ENCODE measurements at regions not wholly inside any gene's neighbourhood (a gene's known extent, or its start where the extent isn't known, plus 50 kb on each side); places are given as distances from the start of the nearest gene placed in this dataset.

DNA sequence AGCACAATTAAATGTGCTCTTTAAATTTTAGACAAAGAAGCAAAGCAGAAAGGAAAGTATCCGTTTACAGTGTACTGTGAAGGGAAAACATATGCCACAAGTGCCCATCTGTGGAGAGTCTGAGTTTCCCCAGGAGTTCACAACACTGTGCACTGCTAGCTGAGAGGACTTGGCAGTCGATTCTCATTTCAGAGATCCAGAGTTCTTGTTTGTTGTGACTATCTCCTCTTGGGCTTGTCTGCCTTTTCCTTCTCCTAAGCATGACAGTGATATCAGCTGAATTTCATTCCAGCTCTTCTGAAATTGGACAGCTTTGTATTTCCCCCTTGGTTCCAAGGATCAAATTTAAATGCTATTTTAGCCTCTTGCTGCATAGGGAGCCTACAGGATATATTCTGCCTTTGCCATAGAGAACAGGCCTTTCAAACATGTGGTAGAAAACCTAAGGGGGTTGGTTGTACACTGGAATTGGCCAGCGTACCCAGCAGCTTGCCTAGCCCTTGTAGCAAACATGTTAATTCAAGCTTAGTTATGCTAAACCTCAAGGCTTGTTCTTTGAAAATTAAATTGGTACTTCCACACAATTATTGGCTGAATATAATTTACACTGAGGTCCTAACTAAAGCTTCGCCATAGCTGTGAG is 259.2 kb upstream of the NOVA1 start:
- DNase-seq = no peak
- Mint-ChIP-seq H3K4me1 (no peaks in the 10 kb centered on the region), H3K4me3 (no peak overlapping the region), H3K36me3 (no peaks in the 10 kb centered on the region), H3K27ac (no peak overlapping the region), H3K27me3 (no peaks in the 10 kb centered on the region), H3K9me3 (peaks cover 4% of the 10 kb centered on the region)

DNA sequence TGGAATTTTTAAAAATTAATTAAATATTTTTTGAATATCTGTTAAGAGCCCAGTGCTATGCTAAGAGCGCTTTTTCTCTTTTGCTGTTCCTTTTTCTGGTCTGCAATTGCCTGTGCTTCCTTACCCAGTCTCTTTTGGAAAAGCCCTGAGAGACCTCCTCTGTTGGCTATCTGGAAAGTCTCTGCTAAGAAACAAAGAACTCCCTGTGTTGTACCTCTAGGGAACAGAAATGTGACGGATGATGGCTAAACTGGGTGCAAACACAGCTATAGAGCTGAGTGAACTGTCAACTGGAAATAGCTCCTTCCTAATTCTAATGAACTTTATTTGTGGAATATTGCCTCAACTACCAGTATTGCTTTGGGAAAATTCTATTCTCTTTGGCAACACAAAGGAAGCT is 261.6 kb upstream of the NOVA1 start:
- no peak for DNase-seq
- H3K4me3 Mint-ChIP-seq = no peak overlapping the region
- peaks cover 1% of the 10 kb centered on the region for H3K9me3 Mint-ChIP-seq
- H3K27me3 Mint-ChIP-seq = no peaks in the 10 kb centered on the region
- H3K36me3 Mint-ChIP-seq = no peaks in the 10 kb centered on the region
- H3K27ac Mint-ChIP-seq = no peak overlapping the region
- H3K4me1 Mint-ChIP-seq = no peaks in the 10 kb centered on the region

DNA sequence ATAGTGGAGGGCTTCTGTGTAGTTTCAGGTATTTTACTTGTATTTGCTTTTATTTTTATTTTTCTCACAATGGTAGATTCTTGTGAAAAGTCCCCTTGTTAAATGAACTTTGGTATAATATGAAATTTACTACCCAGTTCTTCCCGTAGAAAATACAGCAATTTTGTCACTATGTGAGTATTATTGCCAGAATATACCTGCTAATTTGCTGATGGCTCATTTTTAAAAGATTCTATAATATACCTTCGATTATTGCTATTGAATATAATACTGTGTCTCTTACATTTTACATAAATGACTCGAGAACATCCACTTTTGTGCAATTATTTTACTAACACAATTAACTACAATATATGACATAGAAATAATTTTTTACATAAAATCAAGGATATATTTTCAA is 262.3 kb upstream of the NOVA1 start:
- peaks cover 1% of the 10 kb centered on the region for H3K9me3 Mint-ChIP-seq
- H3K36me3 Mint-ChIP-seq = no peaks in the 10 kb centered on the region
- no peaks in the 10 kb centered on the region for H3K4me1 Mint-ChIP-seq
- no peak overlapping the region for H3K4me3 Mint-ChIP-seq
- DNase-seq = no peak
- no peaks in the 10 kb centered on the region for H3K27me3 Mint-ChIP-seq
- H3K27ac Mint-ChIP-seq = no peak overlapping the region

DNA sequence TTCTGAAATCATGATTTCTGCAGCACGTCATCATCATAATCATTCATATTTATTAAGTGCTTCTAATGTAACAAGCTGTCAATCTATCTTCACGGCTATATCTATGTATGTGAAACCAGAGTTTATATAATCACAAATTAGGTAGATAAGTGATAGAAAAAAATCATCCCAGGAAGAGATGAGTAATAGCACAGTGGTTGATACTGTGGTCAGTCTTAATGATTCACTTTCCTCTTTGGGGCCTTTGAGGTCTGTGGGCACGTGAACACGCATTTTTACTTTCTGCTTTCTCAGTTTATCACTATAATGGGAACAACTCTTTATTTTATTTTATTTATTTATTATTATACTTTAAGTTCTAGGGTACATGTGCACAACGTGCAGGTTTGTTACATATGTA is 265.9 kb upstream of the NOVA1 start:
- H3K4me1 Mint-ChIP-seq = no peaks in the 10 kb centered on the region
- no peaks in the 10 kb centered on the region for H3K36me3 Mint-ChIP-seq
- H3K27ac Mint-ChIP-seq = no peak overlapping the region
- H3K27me3 Mint-ChIP-seq = no peaks in the 10 kb centered on the region
- no peak overlapping the region for H3K4me3 Mint-ChIP-seq
- no peak for DNase-seq
- peaks cover 3% of the 10 kb centered on the region for H3K9me3 Mint-ChIP-seq

DNA sequence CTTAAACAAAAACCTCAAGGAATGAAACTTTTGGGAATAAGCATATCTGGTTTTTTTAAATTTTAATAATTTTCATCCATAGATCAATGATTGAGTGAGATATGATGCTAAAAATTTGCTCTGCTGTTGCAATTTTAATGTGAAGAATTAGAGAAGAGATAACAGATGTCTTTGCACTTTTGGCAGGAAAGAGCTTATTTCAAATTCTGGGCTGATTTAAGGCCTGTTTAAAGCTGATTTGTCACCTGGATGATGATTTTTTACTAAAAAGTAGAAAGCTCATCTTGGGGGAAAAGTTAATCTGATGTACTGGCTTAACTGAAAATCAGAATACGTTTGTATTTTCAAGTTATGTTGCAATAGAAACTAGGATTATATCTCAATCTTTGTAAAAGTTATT is 268.9 kb upstream of the NOVA1 start:
- no peak for DNase-seq
- H3K9me3 Mint-ChIP-seq = peaks cover 7% of the 10 kb centered on the region
- no peaks in the 10 kb centered on the region for H3K4me1 Mint-ChIP-seq
- no peaks in the 10 kb centered on the region for H3K36me3 Mint-ChIP-seq
- H3K27me3 Mint-ChIP-seq = no peaks in the 10 kb centered on the region
- H3K27ac Mint-ChIP-seq = no peak overlapping the region
- no peak overlapping the region for H3K4me3 Mint-ChIP-seq

DNA sequence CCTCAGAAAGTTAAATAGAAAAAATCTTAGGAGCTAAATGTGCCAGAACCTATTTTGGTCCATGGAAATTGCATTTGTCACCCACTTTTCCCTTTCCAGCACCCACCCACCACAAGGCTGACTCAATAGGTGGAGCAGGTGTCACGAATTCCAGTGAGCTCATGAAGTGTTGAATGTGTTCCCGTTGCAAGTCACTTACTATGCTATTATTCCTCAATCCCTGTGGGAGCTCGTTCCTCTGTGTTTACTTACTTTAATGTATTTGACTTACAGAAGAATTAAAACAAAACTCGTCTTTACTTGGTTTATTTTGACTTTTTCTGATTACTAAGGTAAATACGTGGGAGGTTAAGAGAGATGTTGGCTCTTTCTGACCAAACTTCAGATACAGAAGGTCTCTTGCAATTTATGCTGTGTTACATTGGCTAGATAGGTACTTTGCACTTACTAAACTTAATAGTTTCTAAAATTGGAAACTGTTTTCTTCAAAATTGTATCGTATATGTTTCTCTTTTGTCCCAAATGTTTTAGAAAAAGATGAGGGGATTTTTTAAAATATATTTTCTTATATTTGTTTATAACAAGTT is 269.4 kb upstream of the NOVA1 start:
- Mint-ChIP-seq H3K27ac (no peak overlapping the region), H3K4me3 (no peak overlapping the region), H3K27me3 (no peaks in the 10 kb centered on the region), H3K9me3 (peaks cover 7% of the 10 kb centered on the region), H3K4me1 (no peaks in the 10 kb centered on the region), H3K36me3 (no peaks in the 10 kb centered on the region)
- DNase-seq = no peak

DNA sequence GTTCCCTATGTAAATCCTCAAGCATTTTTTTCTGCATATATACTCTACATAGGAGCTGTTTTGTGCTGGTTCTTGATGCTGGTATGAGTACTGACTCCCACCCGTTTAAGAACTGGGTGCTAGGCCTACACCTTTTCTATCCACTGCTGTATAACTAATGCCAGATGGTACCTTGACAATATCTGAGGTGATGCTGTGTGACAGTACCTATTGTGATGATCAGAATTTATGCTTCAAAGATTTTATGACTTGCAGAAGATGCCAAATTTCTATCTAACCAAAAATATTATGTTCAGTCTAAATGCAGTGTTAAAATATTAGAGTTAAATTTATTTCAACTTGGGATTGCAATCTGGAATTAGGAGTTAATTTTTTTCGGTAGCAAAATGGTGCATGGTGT is 272.3 kb upstream of the NOVA1 start:
- no peak for DNase-seq
- no peak overlapping the region for H3K4me3 Mint-ChIP-seq
- no peaks in the 10 kb centered on the region for H3K36me3 Mint-ChIP-seq
- H3K27me3 Mint-ChIP-seq = no peaks in the 10 kb centered on the region
- no peaks in the 10 kb centered on the region for H3K4me1 Mint-ChIP-seq
- H3K27ac Mint-ChIP-seq = no peak overlapping the region
- peaks cover 7% of the 10 kb centered on the region for H3K9me3 Mint-ChIP-seq

DNA sequence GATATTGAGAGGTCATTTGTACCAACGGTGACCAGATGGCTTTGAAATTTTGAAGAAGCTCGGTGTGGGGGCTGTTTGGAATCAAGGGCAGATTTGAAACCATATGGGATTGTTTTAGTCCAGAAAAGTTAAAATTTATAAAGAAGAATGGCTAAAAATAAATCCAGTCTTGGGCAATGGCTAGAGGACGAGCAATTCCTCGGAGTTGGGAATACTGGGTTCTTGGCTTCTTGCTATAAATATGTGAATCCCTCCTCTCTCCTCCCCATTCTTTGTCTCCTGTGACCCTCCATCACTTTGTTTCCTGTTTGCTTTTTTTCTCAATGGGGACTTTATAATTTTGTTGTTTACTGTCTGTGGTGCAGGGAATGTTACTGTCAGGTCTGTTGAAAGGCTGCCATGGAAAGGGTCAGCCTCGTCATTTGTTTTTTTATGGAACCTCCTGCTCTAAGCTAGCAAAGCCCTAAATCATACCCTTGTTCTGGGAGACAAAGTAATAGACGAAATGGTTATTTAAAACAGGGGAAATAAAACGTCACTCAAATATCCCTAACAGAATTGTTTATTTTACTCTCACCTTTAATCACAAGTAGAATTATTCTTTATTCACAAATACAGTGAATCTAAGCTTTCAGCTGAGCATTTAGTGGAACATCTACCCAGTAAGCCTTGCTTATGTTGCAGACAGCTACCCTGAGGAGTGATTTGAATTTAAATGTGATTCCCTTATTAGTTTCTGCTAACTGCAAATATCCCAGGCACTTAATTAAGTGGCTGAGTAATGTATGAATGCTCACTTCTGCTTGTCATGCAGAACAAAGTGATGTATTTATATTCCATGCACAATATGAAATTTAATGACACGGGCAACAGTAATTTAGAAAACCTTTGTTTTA is 273.1 kb upstream of the NOVA1 start:
- DNase-seq = no peak
- no peaks in the 10 kb centered on the region for H3K4me1 Mint-ChIP-seq
- H3K36me3 Mint-ChIP-seq = no peaks in the 10 kb centered on the region
- no peaks in the 10 kb centered on the region for H3K27me3 Mint-ChIP-seq
- H3K9me3 Mint-ChIP-seq = peaks cover 10% of the 10 kb centered on the region
- no peak overlapping the region for H3K4me3 Mint-ChIP-seq
- H3K27ac Mint-ChIP-seq = no peak overlapping the region

DNA sequence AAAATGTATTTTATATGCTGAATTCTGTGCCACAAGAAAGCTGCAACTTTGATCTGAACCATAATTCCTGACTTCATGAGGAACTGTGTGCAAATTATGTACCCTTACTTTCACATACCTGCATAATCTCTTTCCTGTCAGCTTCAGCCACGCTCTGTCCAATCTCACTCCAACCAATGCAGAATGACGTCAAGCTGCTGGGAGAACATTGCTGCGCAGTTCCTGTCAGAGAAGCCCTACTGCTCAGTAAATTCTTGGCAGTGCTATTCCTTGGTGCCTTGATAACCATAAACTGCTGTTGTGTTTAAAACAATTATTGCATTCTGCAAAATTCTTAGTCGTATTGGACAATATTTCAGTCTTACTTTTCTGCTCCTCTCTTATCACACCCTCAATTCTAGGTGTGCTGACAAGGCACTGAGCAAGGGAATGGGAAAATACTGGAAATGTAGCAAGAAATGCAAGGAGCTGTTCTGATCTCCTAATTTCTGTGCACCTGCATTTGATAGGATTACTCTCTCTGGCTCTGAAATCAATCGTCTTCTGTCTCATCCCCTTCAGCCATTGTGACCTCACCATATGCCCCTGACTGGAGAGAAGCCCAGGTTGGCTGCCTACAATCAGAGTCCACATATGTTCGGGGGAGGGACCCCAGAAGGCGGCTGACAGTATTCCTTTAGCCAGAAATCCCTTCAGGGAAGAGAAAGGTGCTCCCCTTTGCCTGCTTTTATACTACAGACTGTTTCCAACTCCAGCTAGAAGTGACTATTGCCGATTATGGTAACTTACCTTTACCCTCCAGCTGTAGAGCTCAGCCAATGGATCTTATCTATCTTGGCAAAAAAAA is 274.9 kb upstream of the NOVA1 start:
- Mint-ChIP-seq H3K27ac (no peak overlapping the region), H3K9me3 (peaks cover 12% of the 10 kb centered on the region), H3K27me3 (no peaks in the 10 kb centered on the region), H3K4me1 (no peaks in the 10 kb centered on the region), H3K4me3 (no peak overlapping the region), H3K36me3 (no peaks in the 10 kb centered on the region)
- DNase-seq = no peak

DNA sequence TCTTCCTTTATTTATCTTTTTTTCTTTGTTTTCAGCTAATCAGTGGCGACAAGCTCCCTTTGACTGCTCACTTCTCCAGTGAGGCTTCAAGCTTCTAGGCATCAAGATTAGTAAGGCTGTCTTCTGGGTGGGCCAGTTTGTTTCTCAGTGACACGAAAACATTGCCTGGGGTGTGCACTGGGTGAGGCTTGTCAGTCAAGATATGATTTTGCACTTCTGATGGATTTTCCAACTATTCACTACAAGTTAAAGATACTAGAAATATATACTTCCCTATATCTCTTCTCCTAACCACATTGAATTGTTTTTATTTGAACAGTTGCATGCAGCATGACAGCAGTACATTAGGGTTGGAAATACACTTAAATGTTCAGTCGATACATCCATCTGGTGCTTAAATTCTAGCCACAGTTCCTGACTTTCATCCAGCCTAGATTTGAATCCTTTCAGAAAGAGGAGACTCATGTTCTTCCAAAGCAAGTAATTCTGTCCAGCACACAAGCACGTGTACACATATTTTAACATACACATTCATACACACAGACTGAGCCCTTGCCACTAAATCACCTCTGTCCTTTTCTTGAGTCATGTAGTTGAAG is 275.6 kb upstream of the NOVA1 start:
- DNase-seq = no peak
- no peaks in the 10 kb centered on the region for H3K4me1 Mint-ChIP-seq
- H3K9me3 Mint-ChIP-seq = peaks cover 12% of the 10 kb centered on the region
- no peaks in the 10 kb centered on the region for H3K27me3 Mint-ChIP-seq
- H3K4me3 Mint-ChIP-seq = no peak overlapping the region
- no peak overlapping the region for H3K27ac Mint-ChIP-seq
- H3K36me3 Mint-ChIP-seq = no peaks in the 10 kb centered on the region

DNA sequence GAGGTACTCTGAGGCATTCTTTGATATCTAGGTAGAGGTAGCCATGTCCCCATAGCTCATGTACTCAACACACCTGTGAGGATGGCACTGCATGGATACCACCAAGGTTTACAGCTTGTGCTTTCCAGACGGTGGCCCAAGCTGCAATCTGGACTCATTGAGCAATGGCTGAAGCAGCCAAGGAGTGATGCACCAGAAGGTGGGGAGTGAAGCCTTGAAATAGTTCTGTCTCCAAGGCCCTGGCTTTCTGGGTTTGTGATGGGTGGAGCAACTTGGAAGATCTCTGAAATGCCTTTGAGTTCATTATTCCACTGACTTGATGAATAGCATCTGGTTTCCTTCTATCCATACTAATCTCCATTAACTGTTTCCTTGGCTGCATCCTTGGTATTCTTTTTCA is 290.0 kb upstream of the NOVA1 start:
- H3K27me3 Mint-ChIP-seq = no peaks in the 10 kb centered on the region
- H3K36me3 Mint-ChIP-seq = no peaks in the 10 kb centered on the region
- no peaks in the 10 kb centered on the region for H3K4me1 Mint-ChIP-seq
- no peak overlapping the region for H3K4me3 Mint-ChIP-seq
- no peak for DNase-seq
- no peak overlapping the region for H3K27ac Mint-ChIP-seq
- H3K9me3 Mint-ChIP-seq = peaks cover 18% of the 10 kb centered on the region

DNA sequence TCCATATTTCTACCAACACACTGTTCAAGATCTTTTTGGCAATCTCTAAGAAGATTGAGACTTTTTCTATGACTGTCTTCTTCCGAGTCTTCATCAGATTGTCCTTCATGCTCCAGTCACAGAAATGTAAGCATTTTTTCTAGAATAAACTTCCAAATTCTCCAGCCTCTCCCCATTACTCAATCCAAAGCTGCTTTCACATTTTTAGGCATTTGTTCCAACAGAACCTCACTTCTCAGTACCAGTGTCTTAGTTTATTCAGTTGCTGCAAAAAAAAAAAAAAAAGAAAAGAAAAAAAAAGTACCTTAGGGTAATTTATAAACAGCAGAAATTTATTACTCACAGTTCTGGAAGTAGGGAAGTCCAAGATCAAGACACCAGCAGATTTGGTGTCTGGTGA is 290.8 kb upstream of the NOVA1 start:
- H3K4me1 Mint-ChIP-seq = no peaks in the 10 kb centered on the region
- no peaks in the 10 kb centered on the region for H3K27me3 Mint-ChIP-seq
- no peak for DNase-seq
- no peak overlapping the region for H3K27ac Mint-ChIP-seq
- H3K9me3 Mint-ChIP-seq = peaks cover 16% of the 10 kb centered on the region
- no peaks in the 10 kb centered on the region for H3K36me3 Mint-ChIP-seq
- no peak overlapping the region for H3K4me3 Mint-ChIP-seq

DNA sequence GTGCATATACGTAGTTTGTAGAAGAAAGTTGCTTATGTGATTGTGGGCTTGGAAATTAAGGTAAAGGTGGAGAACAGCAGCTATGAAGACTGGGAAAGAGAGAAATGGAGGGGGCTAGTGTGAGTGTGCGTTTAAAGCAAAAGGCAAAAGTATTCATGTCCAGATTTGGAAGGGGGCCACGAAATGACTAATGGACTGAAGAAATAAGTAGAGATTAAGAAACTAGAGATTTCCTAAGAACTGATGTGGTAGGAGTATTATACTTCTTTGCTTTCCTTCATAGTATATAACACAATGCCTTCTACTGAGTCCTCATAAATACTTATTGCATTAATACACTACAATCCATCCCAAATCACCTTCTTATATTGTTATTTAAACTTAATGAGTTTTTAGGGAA is 298.6 kb upstream of the NOVA1 start:
- DNase-seq = no peak
- H3K4me3 Mint-ChIP-seq = no peak overlapping the region
- H3K9me3 Mint-ChIP-seq = peaks cover 10% of the 10 kb centered on the region
- H3K27ac Mint-ChIP-seq = no peak overlapping the region
- H3K4me1 Mint-ChIP-seq = no peaks in the 10 kb centered on the region
- H3K36me3 Mint-ChIP-seq = no peaks in the 10 kb centered on the region
- no peaks in the 10 kb centered on the region for H3K27me3 Mint-ChIP-seq

DNA sequence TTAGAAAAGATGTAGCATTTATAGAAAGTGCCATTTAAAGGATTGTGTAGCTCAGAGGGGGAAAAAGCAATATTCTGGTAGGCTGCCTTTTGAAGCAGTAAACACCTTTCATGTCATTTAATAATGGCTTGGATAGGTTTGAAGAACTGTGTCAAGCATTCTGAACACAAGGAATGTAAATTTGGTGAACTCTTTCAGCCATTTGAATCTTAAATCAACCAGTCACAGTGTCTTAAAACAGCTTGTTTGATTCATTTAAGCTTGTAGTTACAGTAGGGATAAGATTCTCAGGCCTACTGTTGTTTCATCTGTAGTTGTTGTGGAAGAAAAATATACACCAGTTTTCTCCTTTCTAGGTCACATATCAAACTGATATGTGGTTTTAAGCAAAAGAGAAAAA is 299.4 kb upstream of the NOVA1 start:
- no peak overlapping the region for H3K4me3 Mint-ChIP-seq
- H3K36me3 Mint-ChIP-seq = no peaks in the 10 kb centered on the region
- no peaks in the 10 kb centered on the region for H3K4me1 Mint-ChIP-seq
- peaks cover 10% of the 10 kb centered on the region for H3K9me3 Mint-ChIP-seq
- H3K27ac Mint-ChIP-seq = no peak overlapping the region
- H3K27me3 Mint-ChIP-seq = no peaks in the 10 kb centered on the region
- DNase-seq = no peak

DNA sequence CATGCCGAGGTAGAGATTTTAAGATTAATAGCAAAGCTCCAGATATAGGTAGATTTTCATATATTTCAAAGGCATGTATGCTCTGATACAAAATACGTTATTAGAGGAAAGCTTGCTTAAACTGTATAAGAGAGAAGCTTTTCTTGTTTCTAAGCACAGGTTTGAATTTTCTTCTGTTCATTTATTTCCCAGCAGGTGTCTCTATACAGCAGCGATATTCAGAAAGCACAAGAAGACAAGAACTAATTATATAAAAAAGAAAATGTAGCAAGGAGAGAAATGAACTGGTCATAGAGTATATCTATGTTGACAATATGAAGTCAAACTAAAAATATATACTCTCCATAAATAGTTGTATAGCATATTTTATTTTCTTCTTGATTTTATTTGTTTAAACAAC is 307.4 kb upstream of the NOVA1 start:
- no peaks in the 10 kb centered on the region for H3K4me1 Mint-ChIP-seq
- no peaks in the 10 kb centered on the region for H3K36me3 Mint-ChIP-seq
- no peak for DNase-seq
- H3K9me3 Mint-ChIP-seq = peaks cover 9% of the 10 kb centered on the region
- no peak overlapping the region for H3K27ac Mint-ChIP-seq
- no peak overlapping the region for H3K4me3 Mint-ChIP-seq
- no peaks in the 10 kb centered on the region for H3K27me3 Mint-ChIP-seq

Data from activated naive CD8-positive, alpha-beta T cell treated with anti-CD3 and anti-CD28 coated beads for 36 hours (primary cell).